GM18909 (cell line): ENCODE measurements at regions not wholly inside any gene's neighbourhood (a gene's known extent, or its start where the extent isn't known, plus 50 kb on each side); places are given as distances from the start of the nearest gene placed in this dataset.

Experiments
- ATAC-seq: cut with Tn5 transposase; IDR thresholded peaks from one replicate; pipeline ENCODE4 v1.9.1; 2021; ENCODE audit warnings: mild to moderate bottlenecking; ENCODE audit not compliant: unreplicated experiment, poor library complexity

GRCh38 chr14:56945291-56945690 lies 135.0 kb upstream of the OTX2 start:
- no peak for ATAC-seq

GRCh38 chr14:56944397-56944796 lies 134.1 kb upstream of the OTX2 start:
- ATAC-seq, result no peak

- ATAC-seq, result no peak
These were observed 123.2 kb upstream of the OTX2 start for GRCh38 chr14:56933446-56933845.

GRCh38 chr14:56918849-56919574 lies 108.7 kb upstream of the OTX2 start:
- ATAC-seq, result no peak

GRCh38 chr14:56905282-56905681 lies 95.0 kb upstream of the OTX2 start:
- ATAC-seq, result no peak

- no peak for ATAC-seq
These were observed 93.2 kb upstream of the OTX2 start for GRCh38 chr14:56903304-56903969.

GRCh38 chr14:56902385-56902784 lies 92.1 kb upstream of the OTX2 start:
- no peak for ATAC-seq

- no peak for ATAC-seq
These were observed 90.4 kb upstream of the OTX2 start for GRCh38 chr14:56900726-56901125.

- no peak for ATAC-seq
These were observed 89.5 kb upstream of the OTX2 start for GRCh38 chr14:56899829-56900228.

GRCh38 chr14:56896922-56897321 lies 86.6 kb upstream of the OTX2 start:
- no peak for ATAC-seq

- no peak for ATAC-seq
These were observed 86.0 kb upstream of the OTX2 start for GRCh38 chr14:56896231-56896630.

GRCh38 chr14:56895154-56895553 lies 84.9 kb upstream of the OTX2 start:
- ATAC-seq, result no peak

- no peak for ATAC-seq
These were observed 84.3 kb upstream of the OTX2 start for GRCh38 chr14:56894591-56894991.

- ATAC-seq, result no peak
These were observed 82.7 kb upstream of the OTX2 start for GRCh38 chr14:56892959-56893358.

- ATAC-seq, result no peak
These were observed 80.9 kb upstream of the OTX2 start for GRCh38 chr14:56891226-56891625.

- ATAC-seq, result no peak
These were observed 79.4 kb upstream of the OTX2 start for GRCh38 chr14:56889705-56890104.

- ATAC-seq, result no peak
These were observed 78.0 kb upstream of the OTX2 start for GRCh38 chr14:56888274-56888673.

GRCh38 chr14:56887216-56887615 lies 76.9 kb upstream of the OTX2 start:
- ATAC-seq, result no peak

- no peak for ATAC-seq
These were observed 76.3 kb upstream of the OTX2 start for GRCh38 chr14:56886471-56887062.

GRCh38 chr14:56885825-56886224 lies 75.5 kb upstream of the OTX2 start:
- no peak for ATAC-seq

GRCh38 chr14:56884617-56885016 lies 74.3 kb upstream of the OTX2 start:
- ATAC-seq, result no peak

- ATAC-seq, result no peak
These were observed 70.9 kb upstream of the OTX2 start for GRCh38 chr14:56881181-56881580.
